AG04449 (cell line): ENCODE measurements at regions not wholly inside any gene's neighbourhood (a gene's known extent, or its start where the extent isn't known, plus 50 kb on each side); places are given as distances from the start of the nearest gene placed in this dataset.

Experiments
- CTCF ChIA-PET: fragments of 350-600 bp; formaldehyde crosslinking; extraction: SDS; loops from one replicate; lab custom pipeline; 2021; ENCODE audit warnings: antibody characterized with exemption; lab: Yijun Ruan, JAX
- POLR2A ChIA-PET: fragments of 400-600, 350-600 bp; formaldehyde crosslinking; extraction: SDS; loops from one replicate; lab custom pipeline; 2020; ENCODE audit warnings: antibody characterized with exemption, inconsistent platforms; lab: Yijun Ruan, JAX
- DNase-seq: peaks from one replicate; pipeline ENCODE4 v3.0.0-alpha.2; 2010; ENCODE audit warnings: low read depth, low spot score
- H3K4me3 ChIP-seq: 2 replicates; pipeline ENCODE4 v1.5.1; 2011; ENCODE audit warnings: low read depth, mild to moderate bottlenecking, control low read depth, low read length
- TF ChIP-seq, protein P1 (sequence below): IDR thresholded peaks from one replicate; pipeline ENCODE4 v1.5.1; 2011; ENCODE audit warnings: mild to moderate bottlenecking, moderate library complexity, low read length, control low read depth, inconsistent platforms; ENCODE audit not compliant: insufficient read depth; ENCODE audit errors: missing control alignments

DNA sequence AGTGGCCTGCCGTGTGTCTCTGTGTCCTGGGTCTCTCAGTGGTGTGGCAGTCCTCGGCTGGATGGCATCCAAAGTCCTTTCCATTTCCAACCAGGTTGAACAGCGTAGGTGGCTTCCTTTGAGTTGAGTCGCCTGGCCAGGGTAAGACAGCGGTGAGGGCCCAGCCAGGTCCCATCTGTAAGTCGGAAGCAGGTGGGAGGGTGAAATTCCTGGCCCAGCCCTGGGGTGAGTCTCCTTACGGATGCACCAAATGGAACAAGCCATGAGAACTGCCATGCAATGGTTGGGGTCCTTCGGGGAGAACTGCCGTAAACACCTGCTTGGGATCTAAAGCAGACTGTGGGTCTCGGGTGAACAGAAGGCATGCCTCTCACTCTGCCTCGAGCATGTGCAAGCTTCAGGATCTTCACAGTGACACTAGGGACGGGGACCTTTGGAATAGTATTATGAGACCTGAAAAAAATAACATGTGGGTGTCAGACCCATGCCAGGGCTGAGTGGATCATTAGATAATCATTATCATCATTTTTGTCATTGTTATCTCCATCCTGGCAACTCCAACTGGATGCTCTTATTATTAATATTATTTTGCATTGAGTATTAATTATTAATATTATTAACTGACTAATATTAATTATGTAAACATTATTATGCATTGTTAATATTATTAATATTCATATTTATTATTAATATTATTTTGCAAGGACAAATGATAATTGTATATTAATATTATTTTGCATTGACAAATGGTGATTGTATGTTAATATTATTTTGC lies 57.7 kb upstream of the LINC01488 start:
- CTCF ChIA-PET, result no interaction called here
- H3K4me3 ChIP-seq, result no peak overlapping the region
- TF ChIP-seq, protein P1, sequence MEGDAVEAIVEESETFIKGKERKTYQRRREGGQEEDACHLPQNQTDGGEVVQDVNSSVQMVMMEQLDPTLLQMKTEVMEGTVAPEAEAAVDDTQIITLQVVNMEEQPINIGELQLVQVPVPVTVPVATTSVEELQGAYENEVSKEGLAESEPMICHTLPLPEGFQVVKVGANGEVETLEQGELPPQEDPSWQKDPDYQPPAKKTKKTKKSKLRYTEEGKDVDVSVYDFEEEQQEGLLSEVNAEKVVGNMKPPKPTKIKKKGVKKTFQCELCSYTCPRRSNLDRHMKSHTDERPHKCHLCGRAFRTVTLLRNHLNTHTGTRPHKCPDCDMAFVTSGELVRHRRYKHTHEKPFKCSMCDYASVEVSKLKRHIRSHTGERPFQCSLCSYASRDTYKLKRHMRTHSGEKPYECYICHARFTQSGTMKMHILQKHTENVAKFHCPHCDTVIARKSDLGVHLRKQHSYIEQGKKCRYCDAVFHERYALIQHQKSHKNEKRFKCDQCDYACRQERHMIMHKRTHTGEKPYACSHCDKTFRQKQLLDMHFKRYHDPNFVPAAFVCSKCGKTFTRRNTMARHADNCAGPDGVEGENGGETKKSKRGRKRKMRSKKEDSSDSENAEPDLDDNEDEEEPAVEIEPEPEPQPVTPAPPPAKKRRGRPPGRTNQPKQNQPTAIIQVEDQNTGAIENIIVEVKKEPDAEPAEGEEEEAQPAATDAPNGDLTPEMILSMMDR, result no peak
- DNase-seq, result no peak
- POLR2A ChIA-PET, result no interaction called here

DNA sequence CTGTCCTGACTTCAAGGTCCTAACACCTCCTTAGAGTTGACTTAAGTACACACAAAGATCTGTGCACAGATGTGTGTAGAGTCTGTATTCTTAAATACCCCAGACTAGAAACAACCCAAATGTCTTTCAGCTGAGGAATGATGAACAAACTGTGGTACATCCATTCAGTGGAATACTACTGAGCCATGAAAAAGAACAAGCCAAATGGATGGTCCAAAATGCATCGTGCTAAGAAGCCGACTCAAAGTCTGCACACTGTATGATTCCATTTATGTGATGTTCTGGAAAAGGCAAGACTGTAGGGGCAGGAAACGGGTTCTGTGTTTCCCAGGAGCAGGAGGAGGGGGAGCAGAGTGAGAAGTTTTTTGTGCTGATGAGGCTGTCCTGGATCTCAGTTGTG lies 56.7 kb upstream of the LINC01488 start:
- CTCF ChIA-PET, result no interaction called here

DNA sequence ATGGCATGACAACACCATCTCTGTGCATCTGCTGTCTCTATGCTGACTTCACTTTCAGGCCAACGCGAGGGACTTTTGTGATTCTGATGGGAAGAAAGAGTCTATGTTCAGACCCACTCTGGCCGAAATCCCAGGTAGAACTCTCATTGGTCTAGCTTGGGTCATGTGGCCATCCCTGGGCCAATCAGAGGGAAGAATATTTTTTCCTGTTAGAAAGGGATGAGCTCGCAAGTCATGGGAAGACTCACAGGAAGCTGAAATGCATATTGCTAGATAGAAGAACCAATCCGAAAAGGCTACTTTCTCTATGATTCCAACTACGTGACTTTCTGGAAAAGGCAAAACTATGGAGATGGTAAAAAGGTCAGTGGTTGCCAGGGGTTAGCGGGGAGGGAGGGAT lies 56.0 kb upstream of the LINC01488 start:
- no peak for DNase-seq
- H3K4me3 ChIP-seq, result no peak overlapping the region
- TF ChIP-seq, protein P1, result no peak
- ChIA-PET POLR2A (no interaction called here), CTCF (no interaction called here)

More for the DNA sequence above, 56.7 kb upstream of the LINC01488 start:
- no peak overlapping the region for H3K4me3 ChIP-seq
- TF ChIP-seq, protein P1, result no peak
- POLR2A ChIA-PET, result no interaction called here
- DNase-seq, result no peak

DNA sequence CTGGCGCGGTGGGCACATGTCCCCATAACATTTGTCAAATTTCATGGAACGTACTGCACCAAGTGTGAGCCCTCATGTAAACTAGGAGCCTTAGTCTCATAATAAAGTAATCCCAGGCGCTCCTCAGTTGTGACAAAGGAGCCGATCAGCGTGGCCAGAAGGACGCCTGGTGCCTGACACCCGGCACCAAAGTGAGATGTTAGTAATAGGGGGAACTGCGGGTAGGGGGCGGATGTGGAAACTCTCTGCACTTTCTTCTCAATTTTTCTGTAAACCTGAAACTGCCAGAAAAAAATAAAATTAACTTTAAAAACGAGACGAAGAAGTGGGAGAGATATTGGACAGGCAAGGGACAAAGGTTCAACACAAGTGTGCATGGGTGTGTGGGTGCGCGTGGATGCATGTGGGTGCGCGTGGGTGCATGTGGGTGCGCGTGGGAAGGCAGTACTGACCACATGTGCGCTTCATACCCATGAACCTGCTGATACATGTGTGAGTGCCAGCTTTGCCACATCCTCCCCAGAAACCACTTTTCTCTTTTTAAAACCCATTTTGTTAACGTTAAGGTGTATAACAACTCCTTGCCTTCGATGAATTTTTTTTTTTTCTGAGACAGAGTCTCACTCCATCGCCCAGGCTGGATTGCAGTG lies 55.4 kb upstream of the LINC01488 start:
- TF ChIP-seq, protein P1, result no peak
- no peak for DNase-seq
- ChIA-PET CTCF (no interaction called here), POLR2A (no interaction called here)
- no peak overlapping the region for H3K4me3 ChIP-seq

DNA sequence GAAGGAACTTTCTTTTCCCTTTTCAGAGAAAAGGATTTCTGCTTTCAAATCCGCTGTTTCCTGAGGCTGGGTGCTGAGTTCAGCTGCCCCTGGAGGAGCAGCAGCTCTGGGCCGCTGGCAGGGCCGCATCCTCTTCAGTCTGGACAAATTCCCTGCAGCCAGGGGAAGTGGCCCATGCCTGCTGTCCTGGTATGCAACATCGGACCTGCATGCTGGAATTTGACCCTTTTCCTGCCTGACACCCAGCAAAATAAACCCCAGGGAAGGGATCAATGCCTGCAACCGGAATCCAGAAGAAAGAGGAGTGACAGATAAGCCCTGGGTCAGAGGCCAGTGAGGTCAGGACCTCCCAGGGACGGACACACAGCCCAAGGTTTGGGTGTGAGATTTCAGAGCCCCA lies 54.1 kb upstream of the LINC01488 start:
- no peak overlapping the region for H3K4me3 ChIP-seq
- TF ChIP-seq, protein P1, result no peak
- CTCF ChIA-PET, result no interaction called here
- POLR2A ChIA-PET, result no interaction called here
- no peak for DNase-seq

DNA sequence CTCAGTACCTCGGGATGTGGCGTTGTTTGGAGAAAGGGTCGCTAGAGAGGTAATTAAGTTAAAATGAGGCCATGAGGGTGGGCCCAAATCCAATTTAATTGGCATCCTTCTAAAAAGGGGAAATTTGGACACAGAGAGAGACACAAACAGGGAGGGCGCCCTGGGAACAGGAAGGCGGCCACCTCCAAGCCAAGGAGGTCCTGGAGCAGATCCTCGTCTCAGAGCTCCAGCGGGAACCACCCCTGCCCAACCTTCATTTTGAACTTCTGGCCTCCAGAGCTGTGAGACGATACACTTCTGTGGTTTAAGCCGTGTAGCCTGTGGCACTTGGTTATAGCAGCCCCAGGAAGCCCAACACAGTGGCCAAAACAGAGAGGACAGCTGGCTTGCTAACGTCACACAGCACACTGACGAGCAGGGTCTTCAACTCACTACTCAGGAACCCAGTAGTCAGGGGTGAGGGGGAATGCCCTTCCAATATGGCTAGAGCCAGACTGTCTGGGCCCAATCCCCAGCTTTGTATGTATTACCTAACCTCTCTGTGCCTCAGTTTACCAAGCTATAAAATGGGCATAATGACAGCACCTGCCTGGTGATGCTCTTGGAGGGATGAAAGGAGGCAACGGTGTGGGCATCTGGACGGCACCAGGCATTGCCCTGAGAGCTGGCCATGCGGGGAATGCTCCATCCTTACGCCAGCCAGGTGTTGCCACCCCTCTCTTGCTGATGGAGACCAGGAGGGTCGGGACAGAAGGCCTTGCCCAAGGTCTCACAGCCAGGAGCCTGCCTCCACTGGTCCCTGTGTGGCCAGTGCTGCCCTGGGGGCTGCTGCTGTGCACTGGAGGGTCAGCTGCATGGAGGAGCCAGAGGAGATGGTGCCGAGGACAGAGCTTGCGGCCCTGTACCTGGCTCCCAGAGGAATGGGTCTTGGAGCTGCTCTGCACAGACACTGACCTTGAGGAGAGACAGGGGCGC lies 53.3 kb upstream of the LINC01488 start:
- TF ChIP-seq, protein P1, result no peak
- POLR2A ChIA-PET, result interaction anchor here (0.6 kb wide), 1 partner anchor 8 kb away, joined by 3 read pairs; no protein-coding TSS in a partner anchor
- no peak overlapping the region for H3K4me3 ChIP-seq
- CTCF ChIA-PET, result interaction anchor here (1.9 kb wide), 1 partner anchor 135 kb away, joined by 5 read pairs; no protein-coding TSS in a partner anchor
- no peak for DNase-seq
